K562 (cell line): ENCODE measurements at regions not wholly inside any gene's neighbourhood (a gene's known extent, or its start where the extent isn't known, plus 50 kb on each side); places are given as distances from the start of the nearest gene placed in this dataset.

Experiments
- ATAC-seq: fragments of 200-7000 bp; cut with Tn5 transposase; 3 replicates; pipeline ENCODE4 v1.9.1; 2020; ENCODE audit warnings: moderate library complexity
- BruUV-seq: library from RNA; stranded (reverse); fragments of 400-500 nt; replicated peaks from 2 replicates; lab custom pipeline; 2021; lab: Mats Ljungman, UMichigan
- CTCF ChIA-PET: fragments of 300-600 bp; formaldehyde crosslinking; extraction: SDS; loops from one replicate; lab custom pipeline; 2021; ENCODE audit warnings: low intra/inter-chr PET ratio; lab: Yijun Ruan, JAX
- POLR2A ChIA-PET: fragments of 300-600, 350-650 bp; sonication (Branson Sonifier 250); formaldehyde crosslinking; extraction: SDS; loops from one replicate; lab custom pipeline; 2021; ENCODE audit warnings: antibody characterized with exemption, inconsistent platforms; lab: Yijun Ruan, JAX
- DNase-seq, 4 experiments: peaks; one replicate each; pipeline versions ENCODE4 v3.0.0 to v3.0.0-alpha.2; 2011 to 2018; ENCODE audit warnings: low spot score in 3 of 4, mixed read lengths in 3 of 4; ENCODE audit errors: extremely low read depth in 1 of 4
- FAIRE-seq: peaks from 2 replicates; lab custom pipeline; 2011; peaks lifted over from hg19 to GRCh38; lab: Jason Lieb, UNC
- H2AFZ ChIP-seq: 2 replicates; pipeline ENCODE4 v1.6.0; 2011; ENCODE audit warnings: low read depth, low read length, control low read depth, inconsistent platforms
- H3K27ac ChIP-seq: fragments of 200-600 bp; 3 replicates; pipeline ENCODE4 v1.8.0; 2011; ENCODE audit warnings: low read depth, mild to moderate bottlenecking, control low read depth, inconsistent platforms, low read length, moderate library complexity, mixed read lengths; ENCODE audit errors: extremely low read depth
- H3K27me3 ChIP-seq, 2 experiments: fragments of 300-600 bp in 1 of 2; 2 replicates in 1 of 2; 3 replicates in 1 of 2; pipeline versions ENCODE4 v1.6.0 to v1.8.0; 2011; ENCODE audit warnings: inconsistent platforms in 2 of 2, low read length in 2 of 2, mild to moderate bottlenecking in 1 of 2, mixed read lengths in 1 of 2, moderate library complexity in 1 of 2; ENCODE audit not compliant: control insufficient read depth in 2 of 2, insufficient read depth in 2 of 2
- H3K36me3 ChIP-seq: fragments of 300-600 bp; 3 replicates; pipeline ENCODE4 v1.8.0; 2011; ENCODE audit warnings: mild to moderate bottlenecking, low read length, inconsistent platforms; ENCODE audit not compliant: control insufficient read depth, insufficient read depth
- H3K4me1 ChIP-seq, 2 experiments: fragments of 200-600 bp in 1 of 2; replicated peaks in 1 of 2; 2 replicates in 1 of 2; 3 replicates in 1 of 2; pipeline versions ENCODE4 v1.5.1 to v1.8.0; 2011; ENCODE audit warnings: inconsistent platforms in 2 of 2, low read length in 2 of 2, mild to moderate bottlenecking in 1 of 2, mixed read lengths in 1 of 2, moderate library complexity in 1 of 2; ENCODE audit not compliant: control insufficient read depth in 2 of 2, insufficient read depth in 2 of 2
- H3K4me2 ChIP-seq: 2 replicates; pipeline ENCODE4 v1.6.1; 2011; ENCODE audit warnings: low read length, control low read depth, inconsistent platforms, mixed read lengths; ENCODE audit not compliant: insufficient read depth
- H3K4me3 ChIP-seq: fragments of 200-600 bp; sonication (generic), shearing (Covaris generic); 2 replicates; pipeline ENCODE4 v1.5.1; 2016; ENCODE audit warnings: control low read depth, inconsistent platforms
- H3K79me2 ChIP-seq: fragments of 200-600 bp; 3 replicates; pipeline ENCODE4 v1.8.0; 2011; ENCODE audit warnings: low read length, inconsistent platforms; ENCODE audit not compliant: control insufficient read depth, insufficient read depth
- H3K9ac ChIP-seq, 2 experiments: 2 replicates each; pipeline versions ENCODE4 v1.6.0 to v1.6.1; 2011; ENCODE audit warnings: low read depth in 2 of 2, low read length in 2 of 2, control low read depth in 1 of 2, inconsistent platforms in 1 of 2, mild to moderate bottlenecking in 1 of 2, mixed read lengths in 1 of 2; ENCODE audit not compliant: insufficient read depth in 1 of 2
- H3K9me1 ChIP-seq: one replicate; pipeline ENCODE4 v1.6.0; 2011; ENCODE audit warnings: inconsistent platforms, mild to moderate bottlenecking, low read length, moderate library complexity; ENCODE audit not compliant: control insufficient read depth, insufficient read depth
- H3K9me3 ChIP-seq: replicated peaks from 2 replicates; pipeline ENCODE4 v1.5.1; 2011; ENCODE audit warnings: low read depth, low read length, inconsistent platforms; ENCODE audit not compliant: control insufficient read depth, insufficient read depth
- H4K20me1 ChIP-seq: replicated peaks from 2 replicates; pipeline ENCODE4 v1.6.1; 2011; ENCODE audit warnings: low read length, inconsistent platforms, mixed read lengths; ENCODE audit not compliant: control insufficient read depth, insufficient read depth
- DMBX1 ChIP-seq: fragments of 250-450 bp; sonication (Bioruptor Pico); IDR thresholded peaks from 2 replicates; pipeline ENCODE4 v1.8.0; 2022; ENCODE audit warnings: inconsistent platforms, mild to moderate bottlenecking, moderate library complexity, borderline replicate concordance
- ERF ChIP-seq: fragments of 450-650 bp; formaldehyde crosslinking; IDR thresholded peaks from 2 replicates; pipeline ENCODE4 v1.4.0; 2020; ENCODE audit warnings: mild to moderate bottlenecking, mixed read lengths
- HMG20B ChIP-seq: fragments of 250-450 bp; sonication (Bioruptor Pico); IDR thresholded peaks from 2 replicates; pipeline ENCODE4 v1.5.0; 2021; ENCODE audit warnings: mild to moderate bottlenecking
- MXI1 ChIP-seq: IDR thresholded peaks from 2 replicates; pipeline ENCODE4 v1.6.1; 2011; ENCODE audit warnings: low read depth, mild to moderate bottlenecking, improper control_type of control experiment, low read length
- NCOA4 ChIP-seq: fragments of 450-650 bp; IDR thresholded peaks from 2 replicates; pipeline ENCODE4 v1.6.1; 2018; ENCODE audit warnings: mild to moderate bottlenecking; ENCODE audit not compliant: partially characterized antibody
- NCOR1 ChIP-seq: fragments of 450-650 bp; IDR thresholded peaks from 2 replicates; pipeline ENCODE4 v1.6.1; 2016; ENCODE audit warnings: mild to moderate bottlenecking, moderate library complexity
- SMAD1 ChIP-seq: fragments of 150-350 bp; IDR thresholded peaks from 2 replicates; pipeline ENCODE4 v1.6.1; 2014; ENCODE audit warnings: low read length, low read depth; ENCODE audit not compliant: partially characterized antibody
- SUPT5H ChIP-seq: fragments of 450-650 bp; IDR thresholded peaks from 2 replicates; pipeline ENCODE4 v1.6.1; 2016
- TAL1 ChIP-seq: fragments of 450-650 bp; IDR thresholded peaks from 2 replicates; pipeline ENCODE4 v1.6.1; 2016; ENCODE audit warnings: mild to moderate bottlenecking
- TGIF2 ChIP-seq: sonication (generic); formaldehyde crosslinking; IDR thresholded peaks from 2 replicates; pipeline ENCODE4 v1.8.1; 2022; ENCODE audit warnings: mild to moderate bottlenecking, missing genetic modification reagents, moderate library complexity
- ZNF57 ChIP-seq: fragments of 450-650 bp; formaldehyde crosslinking; IDR thresholded peaks from 2 replicates; pipeline ENCODE4 v1.4.0; 2020; ENCODE audit warnings: mild to moderate bottlenecking, moderate library complexity
- ZNF699 ChIP-seq: fragments of 250-450 bp; sonication (Bioruptor Pico); IDR thresholded peaks from 2 replicates; pipeline ENCODE4 v1.8.0; 2021; ENCODE audit warnings: mild to moderate bottlenecking, moderate library complexity; ENCODE audit not compliant: insufficient replicate concordance
- WGBS: fragments of 100-300 bp; shearing (Covaris generic); methylation state at CpG from one replicate; pipeline ENCODE4 v1.1.6; 2016; ENCODE audit warnings: low coverage, mixed read lengths; ENCODE audit not compliant: insufficient coverage; ENCODE audit errors: missing lambda C conversion rate; 5-methylcytosine and 5-hydroxymethylcytosine counted together
- in situ Hi-C: fragments of 300-500 bp; cut with MboI; formaldehyde crosslinking; loops from 4 replicates; pipeline ENCODE4 v1.15.0; 2018; ENCODE audit warnings: inconsistent platforms, mixed read lengths
- intact Hi-C: fragments of 100-400 bp; cut with micrococcal nuclease; formaldehyde crosslinking; loops from 2 replicates; pipeline ENCODE4 v1.14.2; 2022
- TF ChIP-seq, protein P1 (sequence below): fragments of 250-450 bp; sonication (Bioruptor Pico); IDR thresholded peaks from 2 replicates; pipeline ENCODE4 v1.4.0; 2020; ENCODE audit warnings: mild to moderate bottlenecking, moderate library complexity
- TF ChIP-seq, protein P2 (sequence below): sonication (generic); formaldehyde crosslinking; IDR thresholded peaks from 2 replicates; pipeline ENCODE4 v1.8.0; 2022; ENCODE audit warnings: mild to moderate bottlenecking, low read depth, missing genetic modification reagents
- TF ChIP-seq, protein P3 (sequence below): fragments of 450-650 bp; IDR thresholded peaks from 2 replicates; pipeline ENCODE4 v1.6.1; 2016
- TF ChIP-seq, protein P4 (sequence below): fragments of 450-650 bp; IDR thresholded peaks from 2 replicates; pipeline ENCODE4 v1.6.1; 2016; ENCODE audit warnings: antibody characterized with exemption
- TF ChIP-seq, protein P5 (sequence below): sonication (generic); formaldehyde crosslinking; IDR thresholded peaks from 2 replicates; pipeline ENCODE4 v1.8.1; 2022; ENCODE audit warnings: missing genetic modification reagents

DNA sequence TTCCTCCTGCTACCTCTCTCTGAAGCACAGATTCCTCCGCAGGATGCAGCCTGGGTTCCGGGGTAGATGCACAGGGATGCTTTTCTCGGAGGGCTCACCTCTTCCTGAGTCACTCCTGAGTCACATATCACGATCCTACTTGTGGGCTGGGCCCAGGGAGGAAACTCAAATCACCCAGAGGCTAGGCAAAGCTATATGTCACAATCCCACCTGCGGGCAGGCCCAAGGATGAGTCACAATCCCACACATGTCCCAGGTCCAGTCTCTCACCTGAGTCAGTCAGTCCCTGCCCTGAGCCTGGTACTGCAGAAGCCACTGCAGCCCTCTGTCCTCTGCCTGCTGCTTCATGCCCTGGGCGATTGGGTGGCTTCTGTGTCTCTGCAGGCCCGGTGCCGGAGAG is 149.0 kb upstream of the GSC start:
- no peaks in the 10 kb centered on the region for H3K4me1 ChIP-seq
- ChIA-PET POLR2A (interaction anchor here (0.6 to 1.3 kb wide), 3 partner anchors 8 to 57 kb away, joined by 3 to 4 read pairs (median 3); no protein-coding TSS in a partner anchor), CTCF (no interaction called here)
- no peaks in the 10 kb centered on the region for H4K20me1 ChIP-seq
- H3K4me2 ChIP-seq: no peak overlapping the region
- peaks cover 0 to 13% of the 10 kb centered on the region in 2 experiments; a peak in 3 of 5 replicates for H3K27me3 ChIP-seq
- no peak overlapping the region for H2AFZ ChIP-seq
- H3K9ac ChIP-seq: no peak overlapping the region
- in situ Hi-C loops: no loop called here
- no peaks in the 10 kb centered on the region for H3K9me3 ChIP-seq
- ATAC-seq (no peak), FAIRE-seq (no peak), DNase-seq (no peak)
- no peaks in the 10 kb centered on the region for H3K36me3 ChIP-seq
- intact Hi-C loops: no loop called here
- no peaks in the 10 kb centered on the region for H3K79me2 ChIP-seq
- under 1% methylated on average over 8 of the region's 8 CpGs for WGBS
- TF ChIP-seq, protein P1, sequence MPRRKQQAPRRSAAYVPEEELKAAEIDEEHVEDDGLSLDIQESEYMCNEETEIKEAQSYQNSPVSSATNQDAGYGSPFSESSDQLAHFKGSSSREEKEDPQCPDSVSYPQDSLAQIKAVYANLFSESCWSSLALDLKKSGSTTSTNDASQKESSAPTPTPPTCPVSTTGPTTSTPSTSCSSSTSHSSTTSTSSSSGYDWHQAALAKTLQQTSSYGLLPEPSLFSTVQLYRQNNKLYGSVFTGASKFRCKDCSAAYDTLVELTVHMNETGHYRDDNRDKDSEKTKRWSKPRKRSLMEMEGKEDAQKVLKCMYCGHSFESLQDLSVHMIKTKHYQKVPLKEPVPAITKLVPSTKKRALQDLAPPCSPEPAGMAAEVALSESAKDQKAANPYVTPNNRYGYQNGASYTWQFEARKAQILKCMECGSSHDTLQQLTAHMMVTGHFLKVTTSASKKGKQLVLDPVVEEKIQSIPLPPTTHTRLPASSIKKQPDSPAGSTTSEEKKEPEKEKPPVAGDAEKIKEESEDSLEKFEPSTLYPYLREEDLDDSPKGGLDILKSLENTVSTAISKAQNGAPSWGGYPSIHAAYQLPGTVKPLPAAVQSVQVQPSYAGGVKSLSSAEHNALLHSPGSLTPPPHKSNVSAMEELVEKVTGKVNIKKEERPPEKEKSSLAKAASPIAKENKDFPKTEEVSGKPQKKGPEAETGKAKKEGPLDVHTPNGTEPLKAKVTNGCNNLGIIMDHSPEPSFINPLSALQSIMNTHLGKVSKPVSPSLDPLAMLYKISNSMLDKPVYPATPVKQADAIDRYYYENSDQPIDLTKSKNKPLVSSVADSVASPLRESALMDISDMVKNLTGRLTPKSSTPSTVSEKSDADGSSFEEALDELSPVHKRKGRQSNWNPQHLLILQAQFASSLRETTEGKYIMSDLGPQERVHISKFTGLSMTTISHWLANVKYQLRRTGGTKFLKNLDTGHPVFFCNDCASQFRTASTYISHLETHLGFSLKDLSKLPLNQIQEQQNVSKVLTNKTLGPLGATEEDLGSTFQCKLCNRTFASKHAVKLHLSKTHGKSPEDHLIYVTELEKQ (CRISPR knock-in tag): no peak
- TF ChIP-seq MXI1: no peak
- TF ChIP-seq, protein P2, sequence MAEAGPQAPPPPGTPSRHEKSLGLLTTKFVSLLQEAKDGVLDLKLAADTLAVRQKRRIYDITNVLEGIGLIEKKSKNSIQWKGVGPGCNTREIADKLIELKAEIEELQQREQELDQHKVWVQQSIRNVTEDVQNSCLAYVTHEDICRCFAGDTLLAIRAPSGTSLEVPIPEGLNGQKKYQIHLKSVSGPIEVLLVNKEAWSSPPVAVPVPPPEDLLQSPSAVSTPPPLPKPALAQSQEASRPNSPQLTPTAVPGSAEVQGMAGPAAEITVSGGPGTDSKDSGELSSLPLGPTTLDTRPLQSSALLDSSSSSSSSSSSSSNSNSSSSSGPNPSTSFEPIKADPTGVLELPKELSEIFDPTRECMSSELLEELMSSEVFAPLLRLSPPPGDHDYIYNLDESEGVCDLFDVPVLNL (CRISPR knock-in tag): no peak
- TF ChIP-seq NCOR1: no peak
- TF ChIP-seq SMAD1: no peak
- no peak for TF ChIP-seq NCOA4
- TF ChIP-seq, protein P3, sequence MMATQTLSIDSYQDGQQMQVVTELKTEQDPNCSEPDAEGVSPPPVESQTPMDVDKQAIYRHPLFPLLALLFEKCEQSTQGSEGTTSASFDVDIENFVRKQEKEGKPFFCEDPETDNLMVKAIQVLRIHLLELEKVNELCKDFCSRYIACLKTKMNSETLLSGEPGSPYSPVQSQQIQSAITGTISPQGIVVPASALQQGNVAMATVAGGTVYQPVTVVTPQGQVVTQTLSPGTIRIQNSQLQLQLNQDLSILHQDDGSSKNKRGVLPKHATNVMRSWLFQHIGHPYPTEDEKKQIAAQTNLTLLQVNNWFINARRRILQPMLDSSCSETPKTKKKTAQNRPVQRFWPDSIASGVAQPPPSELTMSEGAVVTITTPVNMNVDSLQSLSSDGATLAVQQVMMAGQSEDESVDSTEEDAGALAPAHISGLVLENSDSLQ: no peak
- TF ChIP-seq SUPT5H: no peak
- no peak for TF ChIP-seq ERF (CRISPR knock-in tag)
- TF ChIP-seq ZNF699 (CRISPR knock-in tag): no peak
- no peak for TF ChIP-seq TGIF2 (CRISPR knock-in tag)
- TF ChIP-seq DMBX1: no peak
- TF ChIP-seq TAL1: no peak
- no peak for TF ChIP-seq ZNF57 (CRISPR knock-in tag)
- TF ChIP-seq, protein P4, sequence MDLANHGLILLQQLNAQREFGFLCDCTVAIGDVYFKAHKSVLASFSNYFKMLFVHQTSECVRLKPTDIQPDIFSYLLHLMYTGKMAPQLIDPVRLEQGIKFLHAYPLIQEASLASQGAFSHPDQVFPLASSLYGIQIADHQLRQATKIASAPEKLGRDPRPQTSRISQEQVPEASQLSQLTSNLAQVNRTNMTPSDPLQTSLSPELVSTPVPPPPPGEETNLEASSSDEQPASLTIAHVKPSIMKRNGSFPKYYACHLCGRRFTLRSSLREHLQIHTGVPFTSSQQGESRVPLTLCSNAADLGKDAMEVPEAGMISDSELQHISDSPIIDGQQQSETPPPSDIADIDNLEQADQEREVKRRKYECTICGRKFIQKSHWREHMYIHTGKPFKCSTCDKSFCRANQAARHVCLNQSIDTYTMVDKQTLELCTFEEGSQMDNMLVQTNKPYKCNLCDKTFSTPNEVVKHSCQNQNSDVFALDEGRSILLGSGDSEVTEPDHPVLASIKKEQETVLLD: no peak
- no peak for TF ChIP-seq HMG20B (CRISPR knock-in tag)
- TF ChIP-seq, protein P5, sequence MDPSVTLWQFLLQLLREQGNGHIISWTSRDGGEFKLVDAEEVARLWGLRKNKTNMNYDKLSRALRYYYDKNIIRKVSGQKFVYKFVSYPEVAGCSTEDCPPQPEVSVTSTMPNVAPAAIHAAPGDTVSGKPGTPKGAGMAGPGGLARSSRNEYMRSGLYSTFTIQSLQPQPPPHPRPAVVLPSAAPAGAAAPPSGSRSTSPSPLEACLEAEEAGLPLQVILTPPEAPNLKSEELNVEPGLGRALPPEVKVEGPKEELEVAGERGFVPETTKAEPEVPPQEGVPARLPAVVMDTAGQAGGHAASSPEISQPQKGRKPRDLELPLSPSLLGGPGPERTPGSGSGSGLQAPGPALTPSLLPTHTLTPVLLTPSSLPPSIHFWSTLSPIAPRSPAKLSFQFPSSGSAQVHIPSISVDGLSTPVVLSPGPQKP (CRISPR knock-in tag): no peak
- H3K27ac ChIP-seq: no peak overlapping the region
- no peaks in the 10 kb centered on the region for H3K9me1 ChIP-seq
- H3K4me3 ChIP-seq: no peak overlapping the region
- BruUV-seq: no TSS peak
